ENCODE measurements at regions not wholly inside any gene's neighbourhood (a gene's known extent, or its start where the extent isn't known, plus 50 kb on each side); places are given as distances from the start of the nearest gene placed in this dataset.
A peak's percentile ranks its signal among the peaks of the same experiment; 100 is the strongest.
"Not testable (repeated sequence)": the region's sequence is repeated elsewhere in the genome, so short reads cannot be mapped to it uniquely, and the experiment has no call there.

DNA sequence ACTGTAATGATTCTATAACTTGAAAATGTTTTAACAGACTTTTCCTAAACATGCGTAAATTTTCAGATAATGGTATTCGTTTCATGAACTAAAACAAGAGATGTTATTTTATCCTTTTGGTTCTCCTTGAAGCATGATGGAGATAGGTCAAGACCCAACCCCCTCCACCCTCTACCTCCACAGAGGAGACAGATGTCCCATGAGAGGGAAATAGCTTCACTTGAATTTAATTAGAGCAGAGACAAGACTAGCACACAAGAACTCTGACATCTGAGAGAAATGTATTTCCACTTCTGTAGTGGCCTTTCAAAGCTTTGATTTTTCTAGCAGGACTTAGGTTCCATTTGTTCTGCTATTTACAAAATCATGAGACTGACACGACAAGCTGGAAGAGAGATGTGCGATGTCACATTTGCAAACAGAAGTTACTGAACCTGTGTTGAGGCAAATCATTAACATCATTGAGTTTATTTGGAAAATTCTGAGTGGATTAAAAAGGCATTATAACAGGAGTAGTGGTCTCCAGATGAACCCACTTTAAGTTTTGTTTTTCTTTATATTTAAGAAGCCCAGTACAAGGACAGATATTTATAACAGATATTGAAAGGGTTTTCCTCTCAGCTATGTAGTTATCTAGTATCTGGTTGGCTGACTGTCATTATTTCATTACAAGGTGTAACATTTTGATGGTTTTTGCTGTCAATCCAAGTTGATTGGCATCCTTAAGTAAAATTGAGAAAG is 276.2 kb downstream of the ASXL3 start:
- no peak for DNase-seq (ENCODE audit: low spot score)

DNA sequence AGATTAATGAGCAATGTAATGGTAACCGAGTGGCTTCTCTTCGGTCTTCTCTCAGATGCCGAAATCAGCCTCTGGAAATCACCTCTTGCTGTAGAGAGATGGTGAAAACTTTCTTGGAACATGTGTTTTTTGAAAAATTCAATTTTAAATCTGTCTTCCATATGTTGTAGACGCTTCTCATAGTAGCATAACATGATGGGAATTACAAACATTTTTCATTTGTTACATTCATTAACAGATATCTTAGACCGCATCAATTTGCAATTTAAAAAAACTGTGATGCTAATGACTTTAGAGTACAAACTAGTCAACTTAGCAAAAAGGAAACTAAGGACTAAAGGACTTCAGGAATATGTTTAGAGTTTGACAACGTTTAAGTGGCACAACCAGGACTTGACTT is 275.2 kb downstream of the ASXL3 start:
- DNase-seq (ENCODE audit: low spot score) = no peak

DNA sequence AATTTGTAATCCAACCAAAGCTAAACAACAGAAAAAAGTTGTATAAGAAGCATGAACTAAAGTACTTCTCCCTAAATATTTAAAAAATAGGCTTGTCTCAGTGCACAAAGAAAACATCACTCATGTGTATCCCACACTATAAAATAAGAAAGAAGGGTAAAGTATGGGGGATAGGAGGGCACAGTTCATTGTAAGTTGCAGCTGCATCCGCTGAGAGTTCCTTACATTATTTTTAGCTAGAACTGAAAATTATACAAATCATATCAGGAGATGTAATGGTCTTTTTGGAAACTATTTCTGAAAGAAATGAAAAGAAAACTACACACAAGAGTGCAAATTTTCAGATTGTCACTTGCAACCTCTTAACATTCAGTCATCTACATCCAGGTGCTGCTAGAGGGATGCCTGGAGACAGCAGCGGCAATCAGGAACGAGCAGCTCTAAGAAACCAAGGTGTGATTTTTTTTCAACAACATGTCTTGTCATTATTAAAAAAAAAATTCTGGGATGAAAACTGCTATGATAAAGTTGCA is 273.6 kb downstream of the ASXL3 start:
- DNase-seq (ENCODE audit: low spot score) = no peak

DNA sequence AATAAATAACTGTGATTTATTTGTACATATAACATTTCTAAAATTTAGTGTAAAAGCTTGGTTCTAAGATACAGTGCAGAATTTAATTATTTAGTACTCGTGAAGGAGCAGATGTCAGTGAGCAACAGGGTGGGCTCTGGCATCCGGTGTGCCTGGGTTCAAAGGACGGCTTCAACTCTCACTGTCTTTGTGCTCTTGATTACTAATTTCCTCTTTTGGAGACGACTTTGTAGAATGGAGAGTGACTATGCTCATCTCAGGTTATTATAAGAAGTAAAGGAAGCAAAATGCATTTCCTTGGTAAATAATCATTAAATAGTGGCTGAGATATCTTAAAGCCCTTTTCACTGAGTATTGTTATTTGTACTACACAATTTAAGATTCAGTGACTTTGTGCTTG is 271.7 kb downstream of the ASXL3 start:
- DNase-seq (ENCODE audit: low spot score) = no peak

DNA sequence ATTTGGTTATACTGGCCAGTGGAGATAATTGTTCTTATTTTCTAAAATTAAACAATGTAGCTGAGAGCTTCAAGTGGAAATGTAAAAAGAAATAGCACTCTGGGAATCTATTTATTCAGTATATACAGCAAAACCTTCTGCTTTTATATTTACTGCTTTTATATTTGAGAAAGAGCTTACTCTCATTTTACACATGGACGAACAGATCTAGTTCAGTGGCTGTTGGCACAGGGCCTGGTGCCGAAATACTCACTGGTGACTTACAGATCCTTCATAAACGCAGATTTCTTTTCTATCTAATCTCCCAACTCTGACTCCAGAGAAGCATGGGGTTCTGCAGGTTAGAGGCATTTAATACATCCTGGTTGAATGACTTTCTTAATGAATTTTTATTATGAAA is 266.2 kb downstream of the ASXL3 start:
- no peak for DNase-seq (ENCODE audit: low spot score)

DNA sequence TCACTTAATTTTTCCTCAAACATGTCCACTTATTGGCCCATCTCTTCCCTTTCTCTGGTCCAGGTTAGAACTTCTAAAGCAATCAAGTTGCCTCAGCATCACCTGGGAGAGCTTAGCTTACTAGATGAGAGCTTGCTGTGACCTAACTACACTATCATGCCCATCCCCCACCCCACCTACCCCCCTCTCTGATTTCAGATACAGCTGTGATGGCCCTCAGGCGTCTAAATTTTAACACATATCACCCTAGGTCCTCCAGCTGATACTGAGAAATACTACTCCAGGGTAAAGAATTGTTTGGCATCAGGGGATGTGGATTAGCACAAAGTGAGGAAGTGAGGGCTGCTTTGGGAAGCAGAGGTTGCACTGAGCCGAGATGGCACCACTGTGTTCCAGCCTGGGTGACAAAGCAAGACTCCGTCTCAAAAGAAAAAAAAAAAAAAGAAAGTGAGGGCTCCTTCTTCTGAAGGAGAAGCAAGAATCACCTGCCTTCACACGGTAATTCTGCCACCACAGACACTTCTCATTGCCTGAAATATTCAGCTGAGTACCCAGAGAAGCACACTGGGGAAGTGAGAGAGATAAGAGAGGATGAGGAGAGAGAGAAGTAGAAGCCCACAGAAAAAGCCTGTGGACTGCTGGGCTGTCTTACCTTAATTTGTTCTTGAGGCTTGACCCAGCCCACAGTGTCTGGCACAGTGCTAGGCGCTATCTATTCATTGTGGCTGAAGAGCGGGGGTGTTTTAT is 263.4 kb downstream of the ASXL3 start:
- no peak for DNase-seq (ENCODE audit: low spot score)

DNA sequence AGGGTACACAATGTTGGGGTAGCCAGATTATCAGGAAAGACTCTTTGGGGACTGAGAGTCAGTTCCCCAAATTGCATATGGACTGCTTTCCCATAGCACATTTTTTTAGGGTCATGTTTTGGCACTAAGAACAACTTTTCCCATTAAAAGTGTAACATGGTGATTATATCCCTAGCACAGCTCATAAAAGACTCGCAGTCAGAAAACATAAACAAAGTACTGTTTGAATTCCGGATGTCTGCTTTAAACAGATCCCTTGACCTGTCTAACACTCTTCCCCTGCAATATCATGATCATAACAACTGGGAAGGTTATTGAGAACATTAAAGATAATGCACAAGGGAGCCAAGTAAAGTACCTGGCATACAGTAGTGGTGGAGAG is 262.2 kb downstream of the ASXL3 start:
- no peak for DNase-seq (ENCODE audit: low spot score)

DNA sequence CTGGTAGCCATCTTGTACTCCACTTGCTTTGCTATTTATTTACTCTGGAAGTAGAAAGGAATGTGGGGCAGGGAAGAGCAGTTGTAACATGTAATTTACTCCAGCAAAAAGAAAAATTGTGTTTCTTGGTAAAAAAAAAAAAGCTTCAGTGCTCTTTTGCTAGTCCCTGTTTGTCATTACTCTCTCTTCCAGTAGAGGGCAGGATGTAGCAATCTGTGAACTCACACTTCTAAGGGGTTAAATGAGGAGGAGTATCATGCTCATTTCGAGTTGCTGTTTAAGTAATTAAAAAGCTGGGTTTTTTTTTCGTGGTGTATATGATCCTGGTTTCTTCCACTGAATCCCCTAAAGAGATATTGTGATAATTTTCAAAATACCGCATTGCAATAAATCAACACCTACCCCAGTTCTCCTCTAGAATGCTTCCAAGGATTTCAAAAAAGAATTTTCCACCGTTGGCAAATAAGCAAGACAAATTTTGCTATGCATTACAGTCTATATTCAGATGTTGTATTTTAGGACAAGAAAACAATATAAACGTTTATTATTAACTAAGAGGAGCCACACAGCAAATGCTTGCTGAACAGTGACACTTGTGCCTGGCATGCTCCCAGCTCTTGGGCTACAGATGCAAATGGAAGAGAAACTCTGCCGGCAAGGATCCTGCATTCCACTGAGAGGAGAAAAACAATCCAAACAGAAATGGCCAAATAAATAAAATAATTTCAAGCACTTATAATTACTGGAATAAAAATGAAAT is 261.6 kb downstream of the ASXL3 start:
- peak; percentile 59 for DNase-seq (ENCODE audit: low spot score)

DNA sequence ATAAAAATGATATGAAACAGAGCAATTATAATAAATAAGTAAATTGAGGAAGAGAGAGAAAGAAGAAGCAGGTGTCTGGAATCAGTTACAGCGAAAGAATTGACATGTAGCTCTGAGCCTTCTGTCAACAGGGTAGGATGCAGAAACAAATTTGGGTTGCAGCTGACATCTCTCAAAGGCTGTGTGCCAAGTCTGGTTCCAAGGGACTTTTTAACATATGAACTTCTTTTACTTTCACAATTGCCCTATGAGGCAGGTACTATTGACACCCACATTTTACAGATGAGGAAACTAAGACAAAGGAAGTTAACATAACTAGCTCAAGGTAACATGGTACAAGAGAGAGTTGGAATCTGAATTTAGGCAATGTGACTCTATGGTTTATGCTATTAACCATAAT is 260.0 kb downstream of the ASXL3 start:
- DNase-seq (ENCODE audit: low spot score) = no peak

DNA sequence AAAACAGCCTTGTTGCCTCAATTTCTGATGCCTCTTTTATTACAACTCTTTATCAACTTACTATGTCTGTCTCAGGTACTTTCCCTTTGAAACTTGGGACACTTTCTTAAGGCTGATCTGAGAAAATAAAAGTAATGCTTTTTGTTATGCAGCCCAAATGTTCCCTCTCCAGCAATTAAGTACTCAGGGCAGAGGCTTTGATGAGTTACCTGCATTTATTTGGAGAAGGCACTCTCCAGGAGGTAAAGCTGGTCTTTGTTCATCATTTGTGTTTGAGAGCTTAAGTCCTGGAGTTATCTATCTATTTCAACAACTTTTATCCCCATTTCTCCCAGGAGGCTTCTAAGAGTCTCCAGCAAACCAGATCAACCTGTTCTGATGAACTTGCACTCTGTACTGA is 259.2 kb downstream of the ASXL3 start:
- peak; percentile 18 for DNase-seq (ENCODE audit: low spot score)

DNA sequence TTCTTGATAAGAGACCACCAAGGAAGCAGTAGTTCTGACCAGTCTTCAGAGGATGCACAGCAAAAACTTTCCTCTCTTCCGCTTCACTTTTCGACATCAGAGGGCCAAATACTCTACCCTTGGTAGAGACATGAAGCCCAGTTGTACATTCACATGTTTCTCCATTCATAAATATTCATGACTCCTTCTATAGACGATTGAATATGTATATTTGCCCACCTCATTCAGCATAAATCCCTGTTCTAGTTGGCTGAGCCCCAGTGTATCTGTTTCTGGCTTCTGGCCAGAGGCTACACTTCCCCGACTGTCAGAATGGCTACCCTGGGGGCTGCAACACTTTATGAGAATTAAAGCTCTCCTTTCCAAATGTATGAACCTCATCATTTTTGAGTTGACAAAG is 258.5 kb downstream of the ASXL3 start:
- DNase-seq (ENCODE audit: low spot score) = no peak

DNA sequence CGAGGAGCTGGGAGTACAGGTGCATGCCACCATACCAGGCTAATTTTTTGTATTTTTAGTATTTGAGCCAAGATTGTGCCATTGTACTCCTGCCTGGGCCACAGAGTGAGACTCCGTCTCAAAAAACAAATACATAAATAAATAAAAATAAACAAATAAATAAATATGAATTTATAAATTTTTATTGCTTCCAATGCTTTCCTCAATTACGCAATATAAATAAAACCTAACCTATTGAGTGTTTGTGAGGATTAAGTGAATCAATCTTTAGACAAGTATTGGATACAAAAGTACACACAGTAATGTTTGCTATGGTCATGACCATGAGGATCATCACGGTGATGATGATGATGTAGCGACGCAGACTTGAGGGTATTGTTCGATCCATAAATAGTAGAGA is 257.4 kb downstream of the ASXL3 start:
- DNase-seq (ENCODE audit: low spot score) = no peak

DNA sequence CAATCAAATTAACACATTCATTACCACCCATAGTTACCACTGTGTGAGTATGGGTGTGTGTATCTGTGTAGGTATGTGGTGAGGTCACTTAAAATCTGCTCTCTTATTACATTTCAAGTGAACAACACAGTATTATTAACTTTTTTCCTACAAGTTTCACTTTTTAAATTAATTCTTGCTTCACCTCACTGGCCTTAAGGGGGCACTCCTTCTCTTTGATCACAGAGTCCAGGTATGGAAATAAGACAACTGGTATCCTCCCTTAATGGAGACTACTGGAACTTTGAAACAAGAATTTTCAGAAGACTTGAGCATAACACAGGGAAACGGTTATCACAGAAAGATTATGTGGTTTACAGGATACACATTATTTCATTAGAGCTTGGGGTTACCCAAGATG is 255.8 kb downstream of the ASXL3 start:
- no peak for DNase-seq (ENCODE audit: low spot score)

DNA sequence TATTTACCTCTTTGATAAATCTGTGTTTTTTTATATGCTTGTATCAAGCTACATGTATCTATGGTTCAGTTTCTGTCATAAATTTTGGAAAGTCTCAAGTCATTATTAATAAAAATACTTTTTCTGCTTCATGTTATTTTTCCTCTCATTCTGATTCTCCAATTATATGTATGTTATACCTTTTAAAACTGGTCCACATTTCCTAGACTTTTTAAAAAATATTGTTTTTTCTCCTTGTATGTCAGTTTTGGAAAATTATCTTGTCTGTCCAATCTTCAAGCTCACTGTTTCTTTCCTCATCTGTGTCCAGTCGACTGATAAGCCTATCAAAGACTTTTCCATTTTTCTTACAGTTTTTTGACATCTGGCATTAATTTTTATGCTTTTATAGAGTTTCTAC is 253.4 kb downstream of the ASXL3 start:
- no peak for DNase-seq (ENCODE audit: low spot score)

DNA sequence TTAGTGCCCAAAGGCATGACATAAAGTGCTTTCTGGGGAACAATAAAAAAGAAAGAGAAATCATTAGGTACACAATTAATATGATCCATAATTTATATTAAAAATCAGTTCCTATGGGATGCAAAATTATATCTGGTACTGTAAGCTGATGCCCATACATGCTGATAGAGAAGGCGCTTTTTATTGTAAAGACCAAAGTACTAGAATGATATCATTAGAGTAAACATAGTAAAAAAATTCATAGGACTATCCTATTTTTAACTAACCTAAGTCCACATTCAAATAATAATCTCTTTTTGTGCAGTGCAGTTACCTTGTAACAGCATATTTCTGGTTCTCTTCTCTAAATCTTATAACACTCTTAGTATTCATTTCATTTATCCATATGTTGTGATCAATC is 252.2 kb downstream of the ASXL3 start:
- no peak for DNase-seq (ENCODE audit: low spot score)

DNA sequence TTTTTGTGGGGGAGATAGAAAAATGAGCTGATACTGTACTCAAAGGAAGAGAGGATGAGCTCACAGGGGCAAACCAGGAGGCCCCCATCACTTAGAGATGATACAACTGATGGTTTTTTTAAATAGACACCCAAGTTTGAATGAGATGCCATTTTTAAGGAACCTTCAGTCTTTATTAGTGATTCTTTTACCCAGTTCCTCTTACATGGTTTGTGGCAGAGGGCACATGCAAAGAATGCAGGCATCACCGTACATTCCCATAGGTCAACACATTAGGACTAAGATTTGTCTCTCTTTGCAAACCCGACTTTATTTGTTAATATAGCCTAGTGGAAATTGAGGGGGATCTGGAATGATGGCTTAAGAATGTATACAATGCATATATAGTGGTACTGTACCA is 250.9 kb downstream of the ASXL3 start:
- DNase-seq (ENCODE audit: low spot score) = no peak

DNA sequence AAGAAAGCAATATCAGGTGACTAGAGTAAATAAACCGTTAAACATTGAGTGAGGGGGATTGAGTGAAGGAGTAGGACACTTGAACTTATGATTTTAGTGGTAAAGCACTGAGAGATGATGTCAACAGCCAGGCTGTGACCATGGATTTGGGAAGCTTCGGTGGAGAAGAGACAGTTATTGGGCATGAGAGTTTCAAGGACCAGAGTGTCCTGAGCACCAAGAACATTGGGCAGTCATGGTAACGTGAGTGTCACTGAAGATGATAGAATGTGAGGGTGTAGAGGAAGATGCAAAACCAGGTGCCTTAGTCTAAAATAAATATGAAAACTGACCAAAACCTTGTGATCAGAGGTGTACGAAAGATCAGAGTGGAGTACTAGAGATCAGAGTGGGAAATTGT is 248.1 kb downstream of the ASXL3 start:
- DNase-seq (ENCODE audit: low spot score) = no peak

DNA sequence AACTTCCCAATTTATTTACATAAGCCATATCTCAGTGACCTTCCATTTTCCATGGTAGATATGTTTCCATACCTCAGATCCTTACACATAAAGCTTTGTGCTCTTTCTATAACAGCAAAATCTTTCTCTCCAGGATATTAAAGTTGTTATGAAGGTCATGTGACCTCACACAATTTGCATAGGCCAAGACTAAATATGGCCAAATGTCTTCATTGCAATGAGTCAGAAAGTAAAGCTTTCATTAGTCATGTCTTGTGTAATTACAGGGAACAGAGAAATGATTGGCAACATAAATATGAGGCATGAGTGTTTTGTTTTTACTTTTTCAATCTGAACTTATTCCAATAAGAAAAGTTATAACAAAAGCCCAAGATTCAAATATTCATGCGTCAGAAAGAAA is 243.5 kb downstream of the ASXL3 start:
- DNase-seq (ENCODE audit: low spot score) = no peak

DNA sequence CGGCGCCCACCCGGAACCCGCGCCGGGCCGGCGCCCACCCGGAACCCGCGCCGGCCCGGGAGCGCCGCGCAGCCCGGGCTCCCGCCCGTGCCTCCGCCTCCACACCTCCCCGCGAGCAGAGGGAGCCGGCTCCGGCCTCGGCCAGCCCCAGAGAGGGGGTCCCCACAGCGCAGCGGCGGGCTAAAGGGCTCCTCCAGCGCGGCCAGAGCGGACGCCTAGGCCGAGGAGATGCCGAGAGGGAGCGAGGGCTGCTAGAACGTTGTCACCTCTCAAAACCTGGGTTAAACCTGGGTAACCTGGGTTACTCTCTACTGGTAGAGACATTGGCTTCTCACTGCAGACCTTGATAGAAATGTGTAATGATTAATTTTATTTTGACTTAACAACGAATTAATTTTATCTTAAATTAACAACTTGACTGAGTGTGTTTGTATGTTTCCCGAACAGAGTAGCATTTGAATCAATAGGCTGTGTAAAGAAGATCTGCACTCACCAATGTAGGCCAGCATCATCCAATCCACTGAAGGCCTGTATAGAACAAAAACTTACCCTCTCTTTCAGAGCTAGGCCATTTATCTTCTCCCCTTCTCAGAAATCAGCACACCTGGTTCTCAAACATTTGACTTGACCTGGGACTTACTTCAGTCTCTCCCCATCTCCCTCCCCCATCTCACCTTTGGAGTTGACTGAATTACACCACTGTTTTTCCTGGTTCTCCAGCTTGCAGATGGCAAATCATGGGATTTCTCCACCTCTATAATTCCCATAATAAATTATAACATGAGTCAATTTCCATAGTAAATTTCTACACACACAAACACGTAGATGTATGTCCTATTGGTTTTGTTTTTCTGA is 242.7 kb downstream of the ASXL3 start:
- DNase-seq (ENCODE audit: low spot score) = no peak

DNA sequence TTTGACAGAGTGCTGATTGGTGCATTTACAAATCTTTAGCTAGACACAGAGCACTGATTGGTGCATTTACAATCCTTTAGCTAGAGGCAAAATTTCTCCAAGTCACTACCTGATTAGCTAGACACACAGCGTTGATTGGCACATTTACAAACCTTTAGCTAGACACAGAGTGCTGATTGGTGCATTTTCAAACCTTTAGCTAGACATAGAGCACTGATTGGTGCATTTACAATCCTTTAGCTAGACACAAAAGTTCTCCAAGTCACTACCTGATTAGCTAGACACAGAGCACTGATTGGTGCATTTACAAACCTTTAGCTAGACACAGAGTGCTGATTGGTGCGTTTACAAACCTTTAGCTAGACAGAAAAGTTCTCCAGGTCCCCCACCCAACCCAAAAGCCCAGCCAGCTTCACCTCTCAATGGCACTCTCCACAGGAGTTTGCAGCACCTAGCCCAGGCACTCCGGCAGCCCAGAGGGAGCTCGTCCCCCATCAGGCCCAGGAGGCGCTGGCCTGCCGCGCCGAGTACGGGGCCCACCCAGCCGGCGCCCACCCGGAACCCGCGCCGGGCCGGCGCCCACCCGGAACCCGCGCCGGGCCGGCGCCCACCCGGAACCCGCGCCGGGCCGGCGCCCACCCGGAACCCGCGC is 241.8 kb downstream of the ASXL3 start:
- not testable (repeated sequence) for DNase-seq (ENCODE audit: low spot score)

DNA sequence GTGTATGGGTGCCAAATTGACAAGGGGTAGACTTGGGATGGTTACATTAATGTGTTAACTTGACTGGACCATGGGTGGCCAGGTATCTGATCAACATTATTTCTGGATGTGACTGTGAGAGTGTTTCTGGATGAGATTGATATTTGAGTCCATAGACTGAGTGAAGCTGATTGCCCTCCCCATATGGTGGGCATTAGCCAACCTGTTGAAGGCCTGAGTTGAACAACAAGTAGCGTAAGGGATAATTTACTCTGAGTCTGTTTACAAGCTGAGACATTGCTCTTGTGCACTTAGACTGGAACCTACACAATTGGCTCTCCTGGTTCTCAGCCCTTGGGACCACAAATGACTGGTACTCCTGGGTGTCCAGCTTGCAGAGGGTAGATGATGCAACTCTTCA is 240.1 kb downstream of the ASXL3 start:
- DNase-seq (ENCODE audit: low spot score) = no peak

Measured in iPS-NIHi11 (cell line).